PC-9 (cell line): ENCODE measurements at regions not wholly inside any gene's neighbourhood (a gene's known extent, or its start where the extent isn't known, plus 50 kb on each side); places are given as distances from the start of the nearest gene placed in this dataset.

Experiments
- CTCF ChIP-seq: fragments of 200-600 bp; sonication (generic); conservative IDR thresholded peaks from 2 replicates; pipeline ENCODE4 v1.6.1; 2017; ENCODE audit warnings: mixed run types, antibody characterized with exemption, mild to moderate bottlenecking, moderate library complexity
- EZH2 ChIP-seq: fragments of 200-600 bp; sonication (generic); IDR thresholded peaks from 2 replicates; pipeline ENCODE4 v1.8.0; 2017; ENCODE audit warnings: antibody characterized with exemption, low read depth

- TF ChIP-seq CTCF (no peak), EZH2 (no peak)
Measured at GRCh38 chr5:107199756-107200155, 471.0 kb downstream of the EFNA5 start.
